ENCODE measurements at regions not wholly inside any gene's neighbourhood (a gene's known extent, or its start where the extent isn't known, plus 50 kb on each side); places are given as distances from the start of the nearest gene placed in this dataset.

GRCh38 chr16:26969589-26970231 lies 97.0 kb upstream of the C16orf82 start:
- TF ChIP-seq CTCF (IDR thresholded peaks at IDR 0.05; ENCODE audit: extremely low read depth, missing control alignments): no peak
- no peak for DNase-seq (ENCODE audit: low spot score)

DNA sequence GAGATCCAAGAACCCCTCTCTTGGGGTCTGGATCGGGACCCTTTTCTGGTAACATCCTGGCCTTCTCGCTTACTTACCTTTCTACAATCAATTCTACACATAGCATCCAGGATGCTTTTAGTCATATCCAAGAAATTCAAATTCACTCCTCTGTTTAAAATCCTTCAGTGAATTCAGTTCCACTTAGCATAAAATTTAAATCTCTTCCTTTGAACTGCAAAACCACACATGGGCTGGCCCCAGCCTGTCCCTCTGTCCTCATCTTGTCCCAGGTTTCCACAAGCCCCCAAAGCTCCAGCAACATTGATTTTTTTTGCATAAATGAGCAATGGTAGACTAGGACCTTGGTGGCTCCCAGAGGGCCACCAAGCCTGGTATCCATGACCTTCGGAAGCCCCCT lies 96.4 kb upstream of the C16orf82 start:
- TF ChIP-seq CTCF (IDR thresholded peaks at IDR 0.05; ENCODE audit: extremely low read depth, missing control alignments): no peak
- no peak for DNase-seq (ENCODE audit: low spot score)

DNA sequence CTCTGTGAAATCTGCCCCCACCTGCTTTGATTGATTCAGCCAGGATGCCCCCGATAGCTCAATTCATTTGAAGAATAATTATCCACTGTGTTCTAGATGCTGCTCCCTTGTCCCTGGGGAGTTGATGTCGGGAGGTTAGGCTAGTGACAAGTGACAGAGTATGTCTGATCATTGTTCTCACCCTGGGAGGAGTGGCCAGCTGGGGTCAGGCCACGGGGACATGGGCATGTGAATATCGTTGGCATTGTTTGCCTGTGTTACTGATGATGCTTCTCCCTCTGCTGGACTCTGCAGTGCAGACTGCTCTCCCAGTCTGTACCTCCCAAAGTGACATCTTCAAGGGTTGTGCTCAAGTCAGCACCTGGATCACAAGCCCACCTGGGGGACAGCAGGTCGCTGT lies 89.9 kb upstream of the C16orf82 start:
- no peak for TF ChIP-seq CTCF (IDR thresholded peaks at IDR 0.05; ENCODE audit: extremely low read depth, missing control alignments)

GRCh38 chr16:26981266-26981938 lies 85.3 kb upstream of the C16orf82 start:
- DNase-seq (ENCODE audit: low spot score): no peak
- TF ChIP-seq CTCF (IDR thresholded peaks at IDR 0.05; ENCODE audit: extremely low read depth, missing control alignments): no peak

More for the DNA sequence above, 89.9 kb upstream of the C16orf82 start:
- no peak for DNase-seq (ENCODE audit: low spot score)

- DNase-seq (ENCODE audit: low spot score): no peak
- TF ChIP-seq CTCF (IDR thresholded peaks at IDR 0.05; ENCODE audit: extremely low read depth, missing control alignments): no peak
These were observed 84.3 kb upstream of the C16orf82 start for GRCh38 chr16:26982422-26982821.

DNA sequence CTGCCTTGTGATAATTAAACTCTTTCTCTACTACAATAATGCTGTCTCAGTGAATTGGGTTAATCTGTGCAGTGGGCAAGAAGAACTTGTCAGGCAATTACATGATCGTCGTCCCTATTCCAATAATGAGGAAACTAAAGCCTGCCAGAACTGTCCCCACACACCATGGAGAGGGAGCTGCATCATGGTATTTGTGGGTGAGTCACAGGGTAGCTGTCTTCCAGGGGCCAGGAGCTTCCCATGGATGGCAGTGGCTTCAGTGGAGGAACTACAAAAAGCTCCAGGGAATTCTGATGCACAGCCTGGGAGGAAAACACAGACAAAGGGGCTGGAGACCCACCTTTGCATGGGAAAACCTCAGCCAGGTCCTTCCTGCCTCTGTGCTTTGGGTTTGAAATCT lies 83.3 kb upstream of the C16orf82 start:
- TF ChIP-seq CTCF (IDR thresholded peaks at IDR 0.05; ENCODE audit: extremely low read depth, missing control alignments): no peak
- no peak for DNase-seq (ENCODE audit: low spot score)

All from GM20000 (cell line).